DMS153 treated with DMSO at 0.1 percent for 48 hours (cell line): ENCODE measurements at regions not wholly inside any gene's neighbourhood (a gene's known extent, or its start where the extent isn't known, plus 50 kb on each side); places are given as distances from the start of the nearest gene placed in this dataset.

Experiments used
- DNase-seq: peaks from one replicate; lab custom pipeline; 2025; ENCODE audit not compliant: unreplicated experiment; lab: John Stamatoyannopoulos, UW

GRCh38 chr14:104436047-104436591 is 143.4 kb upstream of the C14orf180 start:
- no peak for DNase-seq

- DNase-seq, result no peak
Measured at GRCh38 chr14:104436741-104437701, 142.5 kb upstream of the C14orf180 start.

DNA sequence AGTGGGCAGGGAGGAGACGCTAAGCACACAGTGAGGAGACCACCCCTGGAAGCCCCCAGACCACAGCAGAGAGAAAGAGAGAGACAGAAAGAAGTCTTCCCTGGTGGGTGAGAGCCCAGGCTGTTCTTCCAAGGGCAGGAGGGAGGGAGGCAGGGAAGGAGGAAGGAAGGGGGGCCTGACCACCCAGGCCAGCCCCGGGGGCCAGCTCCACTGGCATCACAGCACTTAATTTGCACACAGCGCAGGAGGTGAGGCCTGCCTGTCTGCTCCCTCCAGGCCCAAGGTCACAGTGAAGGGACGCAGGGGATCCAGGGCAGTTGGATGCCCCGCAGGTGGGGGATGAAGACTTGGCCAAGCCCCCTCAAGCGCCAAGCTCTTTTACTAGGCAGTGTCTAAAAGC is 141.9 kb upstream of the C14orf180 start:
- DNase-seq, result no peak

GRCh38 chr14:104438166-104438887 is 141.2 kb upstream of the C14orf180 start:
- no peak for DNase-seq

GRCh38 chr14:104439625-104440024 is 139.9 kb upstream of the C14orf180 start:
- DNase-seq, result no peak

GRCh38 chr14:104440297-104440956 is 139.1 kb upstream of the C14orf180 start:
- DNase-seq, result no peak

DNA sequence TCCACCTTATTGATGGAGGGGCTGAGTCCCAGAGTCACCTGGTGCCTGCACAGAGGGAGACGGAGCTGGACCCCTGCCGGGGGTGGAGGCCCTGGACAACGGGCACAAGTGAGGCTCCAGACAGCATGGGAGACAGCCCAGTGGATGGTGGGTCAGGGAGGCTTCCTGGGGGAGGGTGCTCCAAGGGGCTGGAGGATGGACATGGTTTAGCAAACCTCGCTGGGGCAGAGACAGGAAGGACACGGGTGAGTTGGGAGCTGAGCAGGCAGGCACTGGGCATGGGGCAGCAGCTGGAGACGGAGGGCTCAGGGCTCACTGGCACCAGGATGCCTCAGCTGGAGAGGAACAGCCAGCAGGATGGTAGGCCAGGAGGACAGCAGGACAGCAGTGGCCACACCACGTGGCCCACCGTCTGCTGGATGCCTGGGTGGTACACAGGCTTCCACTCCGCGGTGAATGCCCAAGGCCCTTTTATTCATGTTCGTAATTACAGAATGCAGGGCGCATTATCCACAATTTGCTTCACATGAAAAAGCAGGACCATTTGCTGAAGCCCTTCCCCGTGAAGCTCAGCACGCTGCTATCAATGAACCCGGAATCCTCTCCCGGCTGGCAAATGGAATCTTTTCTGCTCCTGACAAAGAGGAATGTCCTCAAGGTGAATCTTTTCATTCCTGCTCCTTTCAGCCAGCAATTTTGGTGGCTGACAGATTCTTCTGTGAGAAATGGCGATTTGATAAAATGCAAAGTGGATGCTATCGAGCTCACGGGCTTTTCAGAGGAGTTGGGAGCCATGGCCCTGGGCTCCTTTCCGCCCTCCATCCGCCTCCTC is 138.1 kb upstream of the C14orf180 start:
- DNase-seq, result no peak

DNA sequence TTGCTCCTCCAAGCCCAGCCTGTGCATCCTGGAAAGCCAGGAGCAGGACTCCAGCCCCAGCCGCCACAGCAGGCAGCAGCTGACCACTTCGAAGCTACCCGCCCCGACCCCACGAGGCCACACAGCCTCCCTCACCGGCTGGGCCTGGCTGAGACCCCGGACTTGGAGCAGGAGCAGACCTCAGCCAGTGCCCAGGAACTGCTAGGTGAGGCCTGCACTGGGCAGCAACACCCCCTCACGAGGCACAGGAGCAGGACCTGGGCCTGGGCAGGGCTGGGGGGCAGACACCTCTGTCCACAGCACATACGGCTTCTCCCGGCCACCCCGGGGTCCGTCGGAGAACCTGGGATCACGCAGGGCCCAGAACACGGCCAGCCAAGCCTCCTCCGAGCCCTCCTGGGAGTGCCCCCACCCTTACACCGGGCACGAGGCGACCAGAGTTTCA is 137.4 kb upstream of the C14orf180 start:
- DNase-seq, result no peak

DNA sequence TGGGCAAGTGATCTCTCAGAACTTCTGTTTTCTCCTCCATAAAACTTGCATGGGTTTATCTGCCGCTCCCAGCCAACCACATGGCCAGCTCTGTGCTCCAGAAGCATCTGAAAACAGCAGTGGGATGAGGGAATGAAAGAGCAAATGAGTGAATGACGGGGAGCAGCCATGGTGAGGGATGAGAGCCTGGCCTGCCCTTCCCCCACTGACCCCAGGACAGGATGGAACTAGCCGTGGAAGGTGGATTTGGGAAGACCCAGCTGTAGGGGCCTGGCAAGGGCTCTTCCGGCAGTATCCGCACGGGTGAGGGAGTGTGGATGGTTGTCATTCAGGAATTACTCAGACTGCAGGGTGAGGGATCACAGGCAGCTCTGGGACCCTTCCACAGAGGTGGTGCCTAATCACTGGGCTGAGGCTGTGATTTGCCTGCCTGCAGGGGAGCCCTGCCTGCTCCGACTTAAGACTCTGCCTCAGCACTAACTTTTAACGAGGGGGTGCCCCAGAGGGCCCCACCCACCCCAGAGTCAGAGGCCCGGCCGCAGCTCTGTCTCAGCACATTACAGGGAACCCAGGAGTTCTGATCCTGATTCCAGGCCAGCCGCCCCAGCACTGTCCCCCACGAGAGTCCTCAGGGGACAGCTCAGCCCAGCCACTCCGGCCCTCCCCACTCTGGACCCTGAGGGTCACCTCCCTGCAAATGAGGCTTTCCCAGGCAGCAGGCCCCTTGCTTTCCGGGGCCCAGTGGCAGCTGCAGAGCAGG is 136.8 kb upstream of the C14orf180 start:
- no peak for DNase-seq

DNA sequence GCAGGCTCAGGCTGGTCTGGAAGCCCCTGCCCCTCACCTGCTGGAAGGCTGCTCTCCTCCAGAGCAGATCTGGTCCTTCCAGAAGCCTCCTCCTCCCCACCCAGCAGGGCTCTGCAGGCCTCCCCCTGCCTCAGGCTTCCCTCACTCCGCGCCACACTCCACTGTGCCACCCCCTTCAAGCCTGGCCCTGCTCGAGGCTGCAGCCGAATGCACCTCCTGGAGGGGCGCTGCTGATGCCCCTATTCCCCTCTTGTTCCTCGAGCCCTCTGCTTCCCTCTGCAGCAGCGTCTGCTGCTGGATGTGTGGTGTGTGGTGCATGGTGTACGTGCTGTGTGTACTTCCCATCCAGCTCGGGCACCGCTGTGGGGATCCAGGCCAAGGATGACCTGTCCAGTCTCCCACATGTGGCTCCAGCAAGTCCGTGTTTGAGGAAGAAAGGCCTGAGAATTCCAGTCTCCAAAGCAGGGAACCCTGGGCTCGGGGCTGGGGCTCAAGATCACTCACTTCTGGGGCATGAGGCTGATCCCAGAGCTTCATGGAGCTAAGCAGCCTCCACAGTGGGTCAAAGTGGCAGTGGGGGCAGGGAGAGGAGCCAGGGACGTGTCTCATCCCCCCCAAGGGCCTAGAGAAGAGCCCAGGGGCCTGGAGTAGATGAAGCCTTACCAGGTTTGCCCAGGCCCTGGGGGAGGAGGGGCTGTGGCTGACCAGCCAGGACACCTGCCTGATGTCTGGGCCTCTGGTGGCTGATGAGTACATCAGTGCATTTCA is 136.0 kb upstream of the C14orf180 start:
- no peak for DNase-seq

DNA sequence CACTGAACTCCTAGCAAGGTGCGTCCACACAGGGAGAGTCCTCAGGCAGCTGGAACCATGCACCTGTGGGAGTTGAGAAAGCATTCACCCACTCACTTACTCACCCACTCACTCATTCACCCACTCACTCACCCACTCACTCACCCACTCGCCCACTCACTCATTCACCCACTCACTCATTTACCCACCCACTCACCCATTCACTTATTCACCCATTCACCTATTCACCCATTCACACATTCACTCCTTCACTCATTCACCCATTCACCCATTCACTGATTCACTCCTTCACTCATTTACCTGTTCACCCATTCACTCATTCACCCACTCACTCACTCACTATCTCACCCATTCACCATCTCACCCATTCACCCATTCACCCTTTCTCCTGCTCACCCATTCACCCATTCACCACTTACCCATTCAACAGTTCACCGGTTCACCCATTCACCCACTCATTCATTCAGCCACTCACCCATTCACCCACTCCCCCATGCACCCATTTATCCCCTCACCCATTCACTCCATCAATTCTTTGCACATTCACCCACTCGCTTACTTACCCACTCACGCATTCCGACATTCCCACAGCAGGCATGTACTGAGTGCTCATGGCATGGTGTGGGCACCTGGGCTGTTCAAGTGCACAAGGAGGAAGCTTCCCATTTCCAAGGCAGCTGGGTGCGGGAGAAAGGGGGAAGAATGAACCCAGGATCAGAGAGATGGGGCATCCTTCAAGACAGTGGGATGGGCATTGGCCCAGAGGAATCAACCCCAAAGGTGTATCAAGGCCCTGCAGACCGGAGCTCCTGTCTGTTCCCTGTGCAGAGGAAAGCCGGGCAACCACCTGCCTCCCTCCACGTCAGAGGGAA is 135.2 kb upstream of the C14orf180 start:
- DNase-seq, result no peak

DNA sequence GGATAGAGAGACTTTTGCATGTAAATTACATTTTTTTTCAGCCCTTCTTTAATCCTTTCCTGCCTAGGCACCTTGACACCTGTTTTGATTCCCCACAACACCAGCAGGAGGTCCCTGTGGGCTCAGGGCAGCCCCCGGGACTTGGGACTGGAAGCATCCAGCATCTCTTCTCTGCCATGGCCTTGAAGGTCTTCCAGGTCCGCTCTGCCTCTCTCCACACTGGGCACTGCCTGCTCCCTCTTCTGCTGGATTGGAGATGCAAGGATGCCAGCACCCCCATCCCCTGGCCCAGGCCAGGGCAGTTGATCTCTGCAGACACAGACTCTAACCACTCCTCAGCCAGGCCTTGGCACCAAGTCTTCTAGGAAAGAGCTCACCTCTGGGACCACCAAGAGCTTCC is 134.5 kb upstream of the C14orf180 start:
- DNase-seq, result no peak

GRCh38 chr14:104445832-104446381 is 133.7 kb upstream of the C14orf180 start:
- no peak for DNase-seq

DNA sequence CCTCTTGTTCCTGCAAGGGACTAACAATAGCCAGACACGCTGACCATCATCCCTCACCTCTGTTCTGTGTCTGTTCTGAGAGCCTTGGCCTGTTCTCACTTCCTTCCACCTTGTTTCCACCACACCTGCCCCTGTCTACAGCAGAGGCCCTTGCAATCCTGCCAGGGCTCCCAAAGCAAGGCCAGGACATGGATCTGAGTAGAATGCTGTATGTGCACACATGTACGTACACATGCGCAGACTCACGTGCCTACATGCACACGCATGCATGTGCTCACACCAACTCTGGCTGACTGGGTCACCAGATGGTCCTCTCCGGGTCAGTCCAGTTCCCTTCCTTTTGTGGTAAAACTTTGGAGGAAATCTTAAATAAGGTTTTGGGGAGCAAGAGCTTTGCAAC is 133.0 kb upstream of the C14orf180 start:
- DNase-seq, result no peak

DNA sequence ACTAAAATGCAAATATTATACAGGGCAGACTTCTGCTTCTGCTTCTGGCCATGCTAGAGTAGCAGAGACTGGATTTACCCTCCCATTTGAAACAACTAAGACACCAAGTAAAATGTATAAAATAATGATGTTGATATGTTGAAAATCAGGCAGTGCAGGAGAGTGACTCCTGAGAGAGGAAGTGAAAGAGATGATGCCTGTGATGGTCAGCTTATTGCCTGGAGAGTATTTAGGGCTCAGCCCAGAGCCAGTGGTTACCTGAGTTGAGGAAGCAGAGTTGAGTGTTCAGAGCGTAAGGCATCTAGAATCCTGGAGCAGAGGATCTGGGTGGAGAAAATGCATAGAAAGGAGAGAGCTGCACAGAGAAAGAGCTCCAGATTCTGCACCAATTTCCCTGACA is 131.8 kb upstream of the C14orf180 start:
- DNase-seq, result no peak

DNA sequence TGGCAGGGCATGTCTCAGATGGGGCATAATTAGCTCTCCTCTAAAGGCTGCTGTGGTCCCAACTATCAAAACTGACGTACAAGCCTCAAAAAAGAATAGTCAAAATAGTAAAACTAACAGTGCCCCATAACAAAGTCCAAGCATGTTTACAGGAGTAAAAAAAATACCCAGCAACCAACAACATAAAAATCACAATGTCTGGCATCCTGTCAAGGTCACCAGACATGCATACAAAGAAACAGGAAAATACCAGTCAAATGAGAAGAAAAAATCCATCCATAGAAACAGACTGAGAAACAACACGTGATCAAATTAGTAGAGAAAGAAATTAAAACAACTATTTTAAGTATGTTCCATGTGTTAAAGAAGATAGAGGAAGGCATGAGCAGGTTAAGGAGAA is 131.2 kb upstream of the C14orf180 start:
- DNase-seq, result no peak

DNA sequence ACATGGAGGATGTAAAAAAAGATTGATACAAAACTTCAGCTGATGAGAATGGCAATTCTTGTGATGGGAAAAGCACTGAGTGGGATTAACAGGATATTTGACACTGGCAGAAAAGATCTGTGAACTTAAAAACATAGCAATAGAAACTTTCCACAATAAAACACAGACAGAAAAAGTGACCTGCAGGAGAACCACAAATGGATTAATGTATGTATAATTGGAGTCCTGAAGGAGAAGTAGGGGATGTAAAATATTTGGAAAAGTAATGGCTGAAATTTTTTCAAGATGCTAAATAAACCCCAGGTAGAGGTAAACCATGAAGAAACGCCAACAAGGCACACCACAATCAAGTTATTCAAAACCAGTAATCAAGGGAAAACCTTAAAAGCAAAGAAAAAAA is 130.8 kb upstream of the C14orf180 start:
- no peak for DNase-seq
